ENCODE measurements at regions not wholly inside any gene's neighbourhood (a gene's known extent, or its start where the extent isn't known, plus 50 kb on each side); places are given as distances from the start of the nearest gene placed in this dataset.

DNA sequence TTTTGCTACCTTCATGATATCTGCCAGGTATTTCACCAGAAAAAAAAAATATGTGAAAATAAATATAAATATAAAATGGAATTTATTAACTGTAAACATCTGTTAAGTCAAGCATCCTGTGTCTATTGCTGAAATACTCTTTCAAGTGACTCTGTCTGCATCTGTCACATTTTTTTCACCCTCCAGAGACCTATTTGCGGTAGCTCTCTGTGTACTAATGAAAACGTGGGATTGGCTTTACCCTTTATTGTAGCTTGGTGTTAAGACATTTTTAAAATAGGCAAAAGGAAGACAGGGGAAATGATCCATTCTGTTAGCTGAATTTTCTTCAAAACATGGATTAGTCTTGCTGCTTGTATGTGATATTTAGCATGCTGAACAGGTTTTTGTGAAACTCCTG, 536.0 kb upstream of the WWC1 start:
- Histone ChIP-seq H3K9me3 (replicated peaks) (no peaks in the 10 kb centered on the region), H3K27ac (no peak overlapping the region), H3K36me3 (no peaks in the 10 kb centered on the region), H3K4me1 (no peaks in the 10 kb centered on the region), H3K27me3 (no peaks in the 10 kb centered on the region), H3K4me3 (no peak overlapping the region)
- no peak for DNase-seq

DNA sequence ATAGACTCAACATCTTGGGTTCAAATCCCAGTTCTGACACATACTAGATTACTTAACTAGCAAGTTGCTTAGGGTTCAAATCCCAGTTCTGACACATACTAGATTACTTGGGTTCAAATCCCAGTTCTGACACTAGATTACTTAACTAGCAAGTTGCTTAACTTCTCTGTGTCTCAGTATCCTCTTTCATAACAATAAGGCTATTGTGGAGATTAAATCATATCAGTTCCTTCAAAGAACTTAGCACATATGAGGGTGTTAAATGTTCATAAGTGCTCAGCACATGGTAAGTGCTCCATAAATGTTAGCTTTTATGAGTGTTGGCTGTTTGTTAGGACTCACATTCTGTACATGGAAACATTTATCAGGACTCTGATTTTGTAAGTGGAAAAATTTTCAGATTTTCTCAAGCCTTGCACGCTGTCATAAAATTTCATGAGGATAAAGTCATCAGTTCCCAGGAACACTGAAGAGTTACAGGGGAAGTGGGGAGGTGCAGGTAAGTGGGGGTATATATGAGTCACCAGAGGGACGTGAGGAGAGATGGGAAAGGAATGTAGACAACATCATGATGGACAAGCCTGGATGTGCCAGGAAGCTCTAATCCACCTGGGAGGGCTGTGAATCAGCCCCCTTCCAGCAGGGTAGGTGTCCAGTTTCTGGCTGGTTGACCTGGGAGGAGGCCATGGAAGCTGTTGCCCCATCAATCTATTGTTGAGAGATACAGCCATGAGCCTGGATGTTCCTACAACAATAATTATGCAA, 532.2 kb upstream of the WWC1 start:
- no peak overlapping the region for H3K4me3 ChIP-seq
- H3K27ac ChIP-seq = no peak overlapping the region
- DNase-seq = no peak
- no peaks in the 10 kb centered on the region for H3K36me3 ChIP-seq
- H3K4me1 ChIP-seq = no peaks in the 10 kb centered on the region
- no peaks in the 10 kb centered on the region for H3K27me3 ChIP-seq
- H3K9me3 ChIP-seq (replicated peaks) = no peaks in the 10 kb centered on the region

DNA sequence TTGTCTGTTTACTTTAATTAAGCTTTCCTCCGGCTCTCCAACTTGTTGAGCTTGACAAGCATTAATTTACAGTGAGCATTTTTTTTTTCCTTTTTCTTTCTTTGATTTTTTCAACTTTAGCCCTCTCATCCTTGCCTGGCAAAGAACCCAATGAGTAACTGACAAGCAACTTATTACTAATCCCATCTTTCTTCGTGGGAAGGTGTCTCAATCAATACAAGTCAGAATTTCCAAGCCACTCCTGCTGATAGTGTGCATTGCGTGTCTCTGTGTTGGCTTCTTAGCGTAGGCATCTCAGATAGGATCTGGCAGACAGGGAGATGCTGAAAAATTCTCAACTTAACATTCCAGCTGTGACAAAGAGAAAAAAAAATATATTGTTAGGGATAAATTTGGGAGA, 527.7 kb upstream of the WWC1 start:
- no peak overlapping the region for H3K27ac ChIP-seq
- no peaks in the 10 kb centered on the region for H3K4me1 ChIP-seq
- H3K36me3 ChIP-seq = no peaks in the 10 kb centered on the region
- no peak for DNase-seq
- no peaks in the 10 kb centered on the region for H3K27me3 ChIP-seq
- no peaks in the 10 kb centered on the region for H3K9me3 ChIP-seq (replicated peaks)
- no peak overlapping the region for H3K4me3 ChIP-seq

DNA sequence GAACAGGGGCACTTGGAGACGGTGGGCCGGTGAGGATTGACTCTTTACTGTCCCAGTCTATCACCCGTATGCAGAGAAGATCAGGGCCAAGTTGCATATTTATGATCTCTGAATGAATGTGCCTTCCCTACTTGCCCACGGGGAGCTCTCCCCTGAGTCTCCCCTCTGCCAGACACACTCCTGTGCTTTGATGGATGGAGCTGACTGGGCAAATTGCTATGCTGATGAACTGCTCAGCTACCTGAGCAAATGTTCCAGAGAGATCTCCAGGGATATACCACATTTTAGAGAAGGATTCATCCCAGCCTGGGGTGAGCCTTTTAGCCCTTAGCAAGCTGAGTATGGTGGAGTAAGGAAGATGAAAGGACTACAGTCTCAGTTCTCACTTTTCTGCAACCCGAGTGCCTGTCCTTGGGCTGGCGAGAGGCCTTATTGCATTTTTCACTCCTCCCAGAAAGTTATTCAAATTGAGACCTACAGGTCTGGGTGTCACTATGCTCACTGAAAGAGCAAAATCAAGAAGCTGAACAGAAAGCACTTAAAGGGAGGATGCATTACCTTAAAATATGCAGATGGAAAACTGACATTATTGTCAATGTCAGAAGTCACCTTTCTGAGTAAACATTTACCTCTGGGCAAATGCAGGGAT, 526.7 kb upstream of the WWC1 start:
- H3K36me3 ChIP-seq = no peaks in the 10 kb centered on the region
- no peak overlapping the region for H3K27ac ChIP-seq
- no peak overlapping the region for H3K4me3 ChIP-seq
- DNase-seq = no peak
- H3K9me3 ChIP-seq (replicated peaks) = no peaks in the 10 kb centered on the region
- no peaks in the 10 kb centered on the region for H3K27me3 ChIP-seq
- H3K4me1 ChIP-seq = no peaks in the 10 kb centered on the region

DNA sequence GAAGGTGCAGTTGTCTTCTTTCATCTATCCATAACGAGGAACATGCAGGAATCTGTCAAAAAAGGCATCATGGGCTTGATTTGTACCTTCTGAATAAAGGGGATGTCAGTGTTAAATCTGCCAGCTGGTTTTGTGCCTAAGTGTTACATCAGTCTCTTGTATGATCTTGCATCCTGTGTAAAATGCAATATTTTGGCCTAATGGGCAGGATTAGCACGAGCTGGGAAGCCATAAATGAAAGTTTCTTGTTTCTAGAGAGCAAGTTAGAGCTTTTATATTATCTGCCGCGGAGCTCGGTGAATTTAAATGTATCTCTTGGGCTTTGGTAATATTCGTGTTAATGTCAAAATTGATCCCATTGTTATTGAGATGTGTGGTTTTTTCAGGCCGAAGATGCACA, 526.1 kb upstream of the WWC1 start:
- no peak overlapping the region for H3K4me3 ChIP-seq
- no peaks in the 10 kb centered on the region for H3K9me3 ChIP-seq (replicated peaks)
- DNase-seq = no peak
- no peaks in the 10 kb centered on the region for H3K36me3 ChIP-seq
- H3K27me3 ChIP-seq = no peaks in the 10 kb centered on the region
- H3K27ac ChIP-seq = no peak overlapping the region
- no peaks in the 10 kb centered on the region for H3K4me1 ChIP-seq

DNA sequence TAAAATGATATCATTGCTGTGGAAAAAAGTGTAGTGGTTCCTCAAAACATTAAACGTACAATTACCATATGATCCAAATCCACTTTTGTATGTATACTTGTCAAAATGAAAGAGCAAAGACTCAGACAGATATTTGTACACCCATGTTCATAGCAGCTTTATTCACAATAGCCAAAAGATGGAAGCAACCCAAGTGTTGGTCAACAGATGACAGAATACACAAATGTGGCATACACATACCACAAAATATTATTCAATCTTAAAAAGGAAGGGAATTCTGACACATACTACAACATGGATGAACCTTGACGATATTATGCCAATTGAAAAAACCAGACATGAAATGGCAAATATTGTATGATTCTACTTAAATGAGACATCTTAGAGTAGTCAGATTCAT, 524.5 kb upstream of the WWC1 start:
- H3K27me3 ChIP-seq = 0 out of 2 replicates have a peak, but pooled peaks cover 3% of the 10 kb centered on the region
- no peaks in the 10 kb centered on the region for H3K4me1 ChIP-seq
- no peak overlapping the region for H3K27ac ChIP-seq
- H3K9me3 ChIP-seq (replicated peaks) = no peaks in the 10 kb centered on the region
- no peaks in the 10 kb centered on the region for H3K36me3 ChIP-seq
- no peak for DNase-seq
- no peak overlapping the region for H3K4me3 ChIP-seq

DNA sequence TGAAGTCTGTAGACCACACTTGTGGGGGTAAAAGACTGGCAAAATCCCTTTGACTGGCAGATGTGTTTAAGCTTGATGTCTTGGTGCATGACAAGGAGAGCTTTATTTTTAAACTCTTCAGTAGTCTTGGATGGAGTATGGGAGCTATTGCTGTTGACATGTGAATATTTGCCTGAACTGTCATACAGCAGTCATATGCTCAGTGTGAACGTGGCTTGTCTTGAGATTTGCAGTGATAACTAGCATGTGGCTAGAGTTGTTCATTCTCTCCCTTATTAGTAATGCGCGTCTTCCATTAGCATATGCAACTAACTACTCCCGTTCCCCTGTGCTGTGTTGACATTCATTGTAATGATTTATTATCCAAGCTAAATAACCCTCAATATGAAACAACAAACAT, 523.6 kb upstream of the WWC1 start:
- H3K9me3 ChIP-seq (replicated peaks) = no peaks in the 10 kb centered on the region
- no peak for DNase-seq
- H3K36me3 ChIP-seq = no peaks in the 10 kb centered on the region
- H3K4me3 ChIP-seq = no peak overlapping the region
- no peak overlapping the region for H3K27ac ChIP-seq
- H3K27me3 ChIP-seq = 0 out of 2 replicates have a peak, but pooled peaks cover 3% of the 10 kb centered on the region
- no peaks in the 10 kb centered on the region for H3K4me1 ChIP-seq

DNA sequence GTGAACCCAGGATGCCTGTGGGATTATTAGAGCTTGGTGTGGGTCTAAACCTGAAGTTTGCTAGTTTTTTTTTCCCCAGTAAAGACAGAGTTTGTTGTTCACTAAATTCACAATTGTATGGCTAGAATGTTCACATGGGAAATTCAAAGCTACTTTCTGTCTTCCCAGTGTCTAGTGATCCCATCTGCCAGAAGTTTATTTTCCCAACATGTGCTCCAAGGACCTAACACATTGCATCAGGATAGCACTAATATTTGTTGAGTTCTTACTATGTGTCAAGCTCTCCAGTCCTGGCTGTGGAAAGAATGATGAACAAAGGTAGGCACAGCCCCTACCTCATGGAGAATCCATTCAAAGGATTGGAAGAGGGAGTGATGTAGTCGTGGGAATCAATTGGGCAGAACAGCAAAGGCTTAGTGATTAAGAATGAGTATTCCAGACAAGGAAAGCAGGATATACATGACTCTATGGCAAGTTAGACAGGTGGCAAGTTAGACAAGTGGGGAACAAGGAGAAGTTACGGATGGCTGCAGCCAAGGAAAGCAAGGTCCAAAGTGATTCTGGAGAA, 521.5 kb upstream of the WWC1 start:
- Histone ChIP-seq H3K9me3 (replicated peaks) (no peaks in the 10 kb centered on the region), H3K27me3 (0 out of 2 replicates have a peak, but pooled peaks cover 3% of the 10 kb centered on the region), H3K4me3 (no peak overlapping the region), H3K4me1 (no peaks in the 10 kb centered on the region), H3K27ac (no peak overlapping the region), H3K36me3 (no peaks in the 10 kb centered on the region)
- no peak for DNase-seq

DNA sequence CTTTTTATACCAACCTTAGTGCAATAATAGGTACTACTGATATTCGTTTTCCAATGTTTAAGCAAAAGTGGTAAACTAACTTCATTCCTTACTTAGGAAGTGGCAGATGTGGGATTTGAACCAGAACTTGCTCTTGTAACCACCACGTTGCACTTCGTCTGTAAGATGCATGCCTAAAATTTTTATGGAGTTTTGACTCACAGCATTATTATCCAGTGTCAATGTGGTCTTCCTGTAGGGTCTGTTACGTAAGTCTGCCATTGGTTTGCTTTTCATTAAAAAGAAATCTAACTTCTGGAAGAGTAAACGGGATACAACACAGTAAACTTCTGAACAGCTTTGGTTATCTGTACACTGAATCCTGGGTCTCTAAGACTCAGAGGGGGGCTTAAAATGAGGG, 521.0 kb upstream of the WWC1 start:
- Histone ChIP-seq H3K36me3 (no peaks in the 10 kb centered on the region), H3K27ac (no peak overlapping the region), H3K27me3 (0 out of 2 replicates have a peak, but pooled peaks cover 3% of the 10 kb centered on the region), H3K4me3 (no peak overlapping the region), H3K4me1 (no peaks in the 10 kb centered on the region), H3K9me3 (replicated peaks) (no peaks in the 10 kb centered on the region)
- DNase-seq = no peak

DNA sequence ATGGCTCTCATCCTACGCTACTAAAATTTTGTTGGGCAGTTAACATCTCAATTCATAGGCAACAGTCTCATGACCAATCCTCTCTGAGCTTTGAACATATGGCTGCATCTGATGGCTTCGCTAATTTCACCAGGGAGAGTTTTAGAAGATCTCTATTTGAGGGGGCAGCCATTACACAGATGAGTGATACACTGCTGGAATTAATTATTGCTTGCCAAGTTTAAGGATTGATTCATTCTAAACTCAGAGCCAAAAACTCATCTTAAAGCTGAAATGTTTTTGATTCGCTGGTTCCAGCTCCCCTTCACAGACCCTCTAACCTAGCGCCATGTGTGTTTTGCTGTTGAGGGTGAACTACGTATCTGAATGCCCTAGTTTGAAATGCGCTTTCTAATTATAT, 519.9 kb upstream of the WWC1 start:
- DNase-seq = no peak
- no peaks in the 10 kb centered on the region for H3K36me3 ChIP-seq
- H3K4me1 ChIP-seq = no peaks in the 10 kb centered on the region
- no peak overlapping the region for H3K4me3 ChIP-seq
- no peaks in the 10 kb centered on the region for H3K9me3 ChIP-seq (replicated peaks)
- 0 out of 2 replicates have a peak, but pooled peaks cover 3% of the 10 kb centered on the region for H3K27me3 ChIP-seq
- H3K27ac ChIP-seq = no peak overlapping the region

DNA sequence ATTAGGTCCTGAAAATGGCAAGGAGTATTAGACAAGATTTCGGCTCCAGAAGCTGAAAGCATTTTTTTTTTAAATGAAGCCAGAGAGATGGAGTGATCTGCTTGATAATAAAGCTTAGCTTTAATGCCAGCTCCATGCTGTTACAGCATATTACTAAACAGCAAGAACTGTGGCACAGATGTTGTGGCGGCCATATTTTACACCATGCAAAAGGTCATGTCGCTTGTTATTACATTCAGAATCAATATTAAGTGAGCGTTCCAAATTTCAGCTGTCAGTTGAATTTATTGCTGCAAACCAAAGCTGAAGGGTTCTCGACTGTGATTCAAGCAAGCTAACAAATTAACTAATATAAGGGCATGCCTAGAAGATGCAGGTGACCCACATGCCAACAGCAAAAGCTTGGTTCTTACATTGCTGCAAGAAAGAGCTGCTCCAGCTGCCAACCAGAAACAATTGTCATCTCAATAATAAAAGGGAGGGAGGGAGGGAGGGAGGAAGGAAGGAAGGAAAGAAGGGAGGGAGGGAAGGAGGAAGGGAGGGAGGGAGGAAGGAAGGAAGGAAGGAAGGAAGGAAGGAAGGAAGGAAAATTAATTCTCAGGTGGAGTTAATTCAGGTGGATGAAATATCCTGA, 517.7 kb upstream of the WWC1 start:
- Histone ChIP-seq H3K27ac (no peak overlapping the region), H3K4me1 (no peaks in the 10 kb centered on the region), H3K9me3 (replicated peaks) (no peaks in the 10 kb centered on the region), H3K4me3 (no peak overlapping the region), H3K36me3 (no peaks in the 10 kb centered on the region), H3K27me3 (0 out of 2 replicates have a peak, but pooled peaks cover 3% of the 10 kb centered on the region)
- DNase-seq = no peak

DNA sequence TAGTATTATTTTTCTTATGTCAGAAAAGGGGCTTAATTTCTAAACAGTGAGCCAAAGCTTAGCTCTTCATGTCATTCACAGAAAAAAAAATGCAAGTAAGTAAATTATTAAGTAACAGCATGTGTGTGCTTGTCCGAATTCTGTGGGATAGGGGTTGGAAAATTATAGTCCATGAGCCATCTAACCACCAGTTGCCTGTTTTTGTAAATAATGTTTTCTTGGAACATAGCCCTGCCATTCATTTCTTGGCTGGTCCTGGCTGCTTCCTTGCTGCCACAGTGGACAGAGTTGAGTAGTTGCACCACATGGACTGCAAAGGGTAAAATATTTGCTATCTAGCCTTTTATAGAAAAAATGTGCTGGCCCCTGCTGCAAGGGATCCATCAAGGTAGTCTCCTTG, 513.7 kb upstream of the WWC1 start:
- H3K27ac ChIP-seq = no peak overlapping the region
- H3K4me3 ChIP-seq = no peak overlapping the region
- no peaks in the 10 kb centered on the region for H3K36me3 ChIP-seq
- H3K27me3 ChIP-seq = no peaks in the 10 kb centered on the region
- no peaks in the 10 kb centered on the region for H3K9me3 ChIP-seq (replicated peaks)
- no peak for DNase-seq
- H3K4me1 ChIP-seq = no peaks in the 10 kb centered on the region

DNA sequence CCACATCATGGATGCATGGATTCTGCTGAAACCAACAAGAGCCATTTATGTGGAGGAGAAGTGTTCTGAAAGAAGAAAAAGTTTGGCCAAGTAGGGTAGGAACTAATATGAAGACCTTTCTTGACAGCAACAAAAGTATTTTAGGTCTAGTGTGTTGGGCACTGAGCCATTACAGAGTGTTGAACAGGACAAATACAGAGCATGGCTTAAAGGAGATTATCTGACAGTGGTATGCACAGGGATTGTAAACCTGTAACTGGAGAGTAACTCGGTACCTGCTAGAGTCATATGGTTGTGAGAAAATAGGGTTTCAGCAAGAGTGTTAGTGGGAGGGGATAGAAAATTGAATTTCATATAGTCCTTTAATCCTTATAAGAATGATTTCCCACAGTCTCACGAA, 513.2 kb upstream of the WWC1 start:
- no peak for DNase-seq
- H3K4me1 ChIP-seq = no peaks in the 10 kb centered on the region
- no peaks in the 10 kb centered on the region for H3K27me3 ChIP-seq
- H3K36me3 ChIP-seq = no peaks in the 10 kb centered on the region
- no peak overlapping the region for H3K27ac ChIP-seq
- H3K9me3 ChIP-seq (replicated peaks) = no peaks in the 10 kb centered on the region
- H3K4me3 ChIP-seq = no peak overlapping the region

DNA sequence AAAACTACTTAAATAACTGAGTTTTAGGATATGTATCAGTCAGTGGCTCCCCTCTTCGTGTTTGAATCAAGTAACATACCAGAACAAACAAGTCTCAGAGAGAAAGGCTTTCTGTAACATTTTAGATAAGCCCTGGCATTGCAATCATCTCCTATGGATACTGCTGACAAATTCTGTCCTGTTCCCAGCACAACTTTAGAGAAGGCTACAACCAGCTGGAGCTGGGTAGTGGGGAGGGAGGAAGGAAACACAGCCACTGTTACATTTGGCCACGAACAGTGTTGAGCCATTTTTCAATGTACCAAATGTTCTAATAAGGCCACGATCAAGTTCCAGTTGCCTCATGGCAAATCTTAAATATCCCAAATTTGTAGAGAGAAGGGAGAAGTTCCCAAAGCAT, 511.8 kb upstream of the WWC1 start:
- no peaks in the 10 kb centered on the region for H3K9me3 ChIP-seq (replicated peaks)
- no peak overlapping the region for H3K4me3 ChIP-seq

DNA sequence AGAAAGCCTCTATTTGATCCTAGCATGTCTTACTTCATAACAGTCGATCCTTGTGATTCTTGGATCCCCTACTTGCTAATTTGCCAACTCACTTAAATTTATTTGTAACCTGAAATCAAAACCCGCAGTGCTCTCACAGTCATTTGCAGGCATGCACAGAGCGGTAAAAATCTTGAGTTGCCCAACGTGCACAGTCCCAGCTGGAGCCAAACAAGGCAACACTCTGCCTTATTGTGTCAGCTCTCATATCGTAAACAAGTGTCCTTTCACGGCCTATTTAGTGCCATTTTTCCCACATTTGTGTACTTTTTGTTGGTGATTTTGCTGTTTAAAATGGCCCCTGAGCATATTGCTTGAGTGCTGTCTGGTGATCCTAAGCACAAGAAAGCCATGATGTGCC, 511.3 kb upstream of the WWC1 start:
- Histone ChIP-seq H3K27me3 (no peaks in the 10 kb centered on the region), H3K4me1 (no peaks in the 10 kb centered on the region), H3K36me3 (no peaks in the 10 kb centered on the region), H3K9me3 (replicated peaks) (no peaks in the 10 kb centered on the region), H3K4me3 (no peak overlapping the region), H3K27ac (no peak overlapping the region)
- DNase-seq = no peak

More for the DNA sequence above, 511.8 kb upstream of the WWC1 start:
- Histone ChIP-seq H3K27ac (no peak overlapping the region), H3K4me1 (no peaks in the 10 kb centered on the region), H3K27me3 (no peaks in the 10 kb centered on the region), H3K36me3 (no peaks in the 10 kb centered on the region)
- DNase-seq = no peak
